ENCODE measurements at regions not wholly inside any gene's neighbourhood (a gene's known extent, or its start where the extent isn't known, plus 50 kb on each side); places are given as distances from the start of the nearest gene placed in this dataset.

- DNase-seq (ENCODE audit: low read depth in 2 of 3, low spot score in 1 of 3), result no peak
These were observed 316.4 kb downstream of the PIK3R1 start for GRCh38 chr5:68531970-68532369.

- no peak for DNase-seq (ENCODE audit: low read depth in 2 of 3, low spot score in 1 of 3)
These were observed 317.5 kb downstream of the PIK3R1 start for GRCh38 chr5:68533051-68533450.

GRCh38 chr5:68533571-68534084 is 318.1 kb downstream of the PIK3R1 start:
- DNase-seq (ENCODE audit: low read depth in 2 of 3, low spot score in 1 of 3), result no peak

- DNase-seq (ENCODE audit: low read depth in 2 of 3, low spot score in 1 of 3), result no peak
These were observed 318.8 kb downstream of the PIK3R1 start for GRCh38 chr5:68534131-68534940.

- no peak for DNase-seq (ENCODE audit: low read depth in 2 of 3, low spot score in 1 of 3)
These were observed 319.5 kb downstream of the PIK3R1 start for GRCh38 chr5:68534956-68535520.

GRCh38 chr5:68538814-68539420 is 323.4 kb downstream of the PIK3R1 start:
- DNase-seq (ENCODE audit: low read depth in 2 of 3, low spot score in 1 of 3), result no peak

GRCh38 chr5:68540798-68541590 is 325.4 kb downstream of the PIK3R1 start:
- DNase-seq (ENCODE audit: low read depth in 2 of 3, low spot score in 1 of 3), result no peak

- DNase-seq (ENCODE audit: low read depth in 2 of 3, low spot score in 1 of 3), result no peak
These were observed 326.7 kb downstream of the PIK3R1 start for GRCh38 chr5:68542207-68542606.

- DNase-seq (ENCODE audit: low read depth in 2 of 3, low spot score in 1 of 3), result no peak
These were observed 327.7 kb downstream of the PIK3R1 start for GRCh38 chr5:68543212-68543611.

GRCh38 chr5:68544091-68544647 is 328.6 kb downstream of the PIK3R1 start:
- no peak for DNase-seq (ENCODE audit: low read depth in 2 of 3, low spot score in 1 of 3)

GRCh38 chr5:68544648-68545552 is 329.3 kb downstream of the PIK3R1 start:
- no peak for DNase-seq (ENCODE audit: low read depth in 2 of 3, low spot score in 1 of 3)

- no peak for DNase-seq (ENCODE audit: low read depth in 2 of 3, low spot score in 1 of 3)
These were observed 330.2 kb downstream of the PIK3R1 start for GRCh38 chr5:68545636-68546295.

- no peak for DNase-seq (ENCODE audit: low read depth in 2 of 3, low spot score in 1 of 3)
These were observed 331.5 kb downstream of the PIK3R1 start for GRCh38 chr5:68547056-68547455.

- no peak for DNase-seq (ENCODE audit: low read depth in 2 of 3, low spot score in 1 of 3)
These were observed 332.1 kb downstream of the PIK3R1 start for GRCh38 chr5:68547622-68548021.

- DNase-seq (ENCODE audit: low read depth in 2 of 3, low spot score in 1 of 3), result no peak
These were observed 333.6 kb downstream of the PIK3R1 start for GRCh38 chr5:68548959-68549676.

- no peak for DNase-seq (ENCODE audit: low read depth in 2 of 3, low spot score in 1 of 3)
These were observed 334.5 kb downstream of the PIK3R1 start for GRCh38 chr5:68550015-68550414.

- DNase-seq (ENCODE audit: low read depth in 2 of 3, low spot score in 1 of 3), result no peak
These were observed 335.9 kb downstream of the PIK3R1 start for GRCh38 chr5:68551436-68551835.

- no peak for DNase-seq (ENCODE audit: low read depth in 2 of 3, low spot score in 1 of 3)
These were observed 339.2 kb downstream of the PIK3R1 start for GRCh38 chr5:68554571-68555279.

Measured in stimulated activated CD4-positive, alpha-beta T cell treated with anti-CD3 and anti-CD28 coated beads, Interleukin-12 subunit alpha, Interleukin-12 subunit beta, amount 100 ng/mL, for 48 hours (primary cell).